ENCODE measurements at regions not wholly inside any gene's neighbourhood (a gene's known extent, or its start where the extent isn't known, plus 50 kb on each side); places are given as distances from the start of the nearest gene placed in this dataset.

DNA sequence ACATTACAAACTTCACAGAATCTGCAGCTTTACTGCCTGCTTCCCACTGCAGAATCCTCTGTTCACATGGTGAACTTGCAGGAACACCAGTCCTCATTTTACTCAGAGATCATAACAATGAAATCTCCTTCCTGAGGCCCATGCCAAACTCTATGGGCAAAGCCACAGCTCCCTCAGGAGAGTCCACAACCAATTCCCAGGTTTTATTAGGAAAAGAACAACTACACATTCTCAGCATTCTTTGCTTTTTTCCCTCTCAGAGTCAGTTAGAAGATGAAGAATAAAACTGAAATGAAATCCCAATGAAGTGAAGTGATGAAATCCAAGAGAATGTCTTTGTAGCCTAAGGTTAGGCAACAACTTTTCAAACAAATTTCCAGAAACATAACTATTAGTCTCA, 233.7 kb downstream of the DSEL start:
- Histone ChIP-seq H2AFZ (ENCODE audit: low read depth, low read length, poor library complexity, severe bottlenecking) (no peak overlapping the region), H3K27me3 (ENCODE audit: insufficient read depth, low read length) (no peaks in the 10 kb centered on the region), H3K79me2 (ENCODE audit: insufficient read depth, low read length) (no peaks in the 10 kb centered on the region), H3K9me3 (ENCODE audit: control insufficient read depth in 1 of 2, insufficient read depth in 1 of 2, low read depth in 1 of 2, low read length in 2 of 2) (peaks cover 14 to 23% of the 10 kb centered on the region in 2 experiments; a peak in 2 of 4 replicates), H3K4me1 (ENCODE audit: control insufficient read depth in 1 of 2, insufficient read depth in 2 of 2, low read length in 2 of 2) (no peaks in the 10 kb centered on the region), H3K9ac (ENCODE audit: low read length) (no peak overlapping the region), H3K4me3 (replicated peaks in 1 of 2; ENCODE audit: low read depth in 1 of 2, low read length in 2 of 2) (no peak overlapping the region), H3K4me2 (ENCODE audit: low read length) (no peak overlapping the region), H3K27ac (ENCODE audit: low read depth, low read length) (no peak overlapping the region), H4K20me1 (ENCODE audit: insufficient read depth) (no peaks in the 10 kb centered on the region), H3K9me2 (ENCODE audit: insufficient read depth) (no peaks in the 10 kb centered on the region), H3K36me3 (ENCODE audit: control insufficient read depth in 1 of 2, insufficient read depth in 2 of 2, low read length in 2 of 2) (no peaks in the 10 kb centered on the region)
- CTCF ChIA-PET: no interaction called here
- RAD21 ChIA-PET (ENCODE audit: low non-redundant PET in 1 of 2, low total read pairs in 2 of 2, uncharacterized antibody in 2 of 2, unreplicated experiment in 2 of 2): no interaction called here
- TF ChIP-seq SRF (IDR thresholded peaks at IDR 0.05; ENCODE audit: low read depth): no peak
- no peak for TF ChIP-seq JUND (IDR thresholded peaks at IDR 0.05)
- TF ChIP-seq, protein P1, sequence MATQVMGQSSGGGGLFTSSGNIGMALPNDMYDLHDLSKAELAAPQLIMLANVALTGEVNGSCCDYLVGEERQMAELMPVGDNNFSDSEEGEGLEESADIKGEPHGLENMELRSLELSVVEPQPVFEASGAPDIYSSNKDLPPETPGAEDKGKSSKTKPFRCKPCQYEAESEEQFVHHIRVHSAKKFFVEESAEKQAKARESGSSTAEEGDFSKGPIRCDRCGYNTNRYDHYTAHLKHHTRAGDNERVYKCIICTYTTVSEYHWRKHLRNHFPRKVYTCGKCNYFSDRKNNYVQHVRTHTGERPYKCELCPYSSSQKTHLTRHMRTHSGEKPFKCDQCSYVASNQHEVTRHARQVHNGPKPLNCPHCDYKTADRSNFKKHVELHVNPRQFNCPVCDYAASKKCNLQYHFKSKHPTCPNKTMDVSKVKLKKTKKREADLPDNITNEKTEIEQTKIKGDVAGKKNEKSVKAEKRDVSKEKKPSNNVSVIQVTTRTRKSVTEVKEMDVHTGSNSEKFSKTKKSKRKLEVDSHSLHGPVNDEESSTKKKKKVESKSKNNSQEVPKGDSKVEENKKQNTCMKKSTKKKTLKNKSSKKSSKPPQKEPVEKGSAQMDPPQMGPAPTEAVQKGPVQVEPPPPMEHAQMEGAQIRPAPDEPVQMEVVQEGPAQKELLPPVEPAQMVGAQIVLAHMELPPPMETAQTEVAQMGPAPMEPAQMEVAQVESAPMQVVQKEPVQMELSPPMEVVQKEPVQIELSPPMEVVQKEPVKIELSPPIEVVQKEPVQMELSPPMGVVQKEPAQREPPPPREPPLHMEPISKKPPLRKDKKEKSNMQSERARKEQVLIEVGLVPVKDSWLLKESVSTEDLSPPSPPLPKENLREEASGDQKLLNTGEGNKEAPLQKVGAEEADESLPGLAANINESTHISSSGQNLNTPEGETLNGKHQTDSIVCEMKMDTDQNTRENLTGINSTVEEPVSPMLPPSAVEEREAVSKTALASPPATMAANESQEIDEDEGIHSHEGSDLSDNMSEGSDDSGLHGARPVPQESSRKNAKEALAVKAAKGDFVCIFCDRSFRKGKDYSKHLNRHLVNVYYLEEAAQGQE (IDR thresholded peaks at IDR 0.05; ENCODE audit: low read depth): no peak
- no peak for TF ChIP-seq TCF7L2 (IDR thresholded peaks at IDR 0.05; ENCODE audit: borderline replicate concordance, extremely low read depth, insufficient read depth, insufficient read length)
- TF ChIP-seq, protein P2, sequence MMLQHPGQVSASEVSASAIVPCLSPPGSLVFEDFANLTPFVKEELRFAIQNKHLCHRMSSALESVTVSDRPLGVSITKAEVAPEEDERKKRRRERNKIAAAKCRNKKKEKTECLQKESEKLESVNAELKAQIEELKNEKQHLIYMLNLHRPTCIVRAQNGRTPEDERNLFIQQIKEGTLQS (IDR thresholded peaks at IDR 0.05): no peak
- no peak for TF ChIP-seq EZH2 (IDR thresholded peaks at IDR 0.05)
- TF ChIP-seq, protein P3, sequence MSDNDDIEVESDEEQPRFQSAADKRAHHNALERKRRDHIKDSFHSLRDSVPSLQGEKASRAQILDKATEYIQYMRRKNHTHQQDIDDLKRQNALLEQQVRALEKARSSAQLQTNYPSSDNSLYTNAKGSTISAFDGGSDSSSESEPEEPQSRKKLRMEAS (IDR thresholded peaks at IDR 0.05): no peak
- no peak for TF ChIP-seq POLR2A (IDR thresholded peaks at IDR 0.05; ENCODE audit: borderline replicate concordance, extremely low read depth, insufficient read depth, insufficient read length)
- no peak for TF ChIP-seq CEBPB (IDR thresholded peaks at IDR 0.05; ENCODE audit: low read depth)
- TF ChIP-seq ELF1 (IDR thresholded peaks at IDR 0.05; ENCODE audit: borderline replicate concordance, low read depth): no peak
- TF ChIP-seq, protein P4, sequence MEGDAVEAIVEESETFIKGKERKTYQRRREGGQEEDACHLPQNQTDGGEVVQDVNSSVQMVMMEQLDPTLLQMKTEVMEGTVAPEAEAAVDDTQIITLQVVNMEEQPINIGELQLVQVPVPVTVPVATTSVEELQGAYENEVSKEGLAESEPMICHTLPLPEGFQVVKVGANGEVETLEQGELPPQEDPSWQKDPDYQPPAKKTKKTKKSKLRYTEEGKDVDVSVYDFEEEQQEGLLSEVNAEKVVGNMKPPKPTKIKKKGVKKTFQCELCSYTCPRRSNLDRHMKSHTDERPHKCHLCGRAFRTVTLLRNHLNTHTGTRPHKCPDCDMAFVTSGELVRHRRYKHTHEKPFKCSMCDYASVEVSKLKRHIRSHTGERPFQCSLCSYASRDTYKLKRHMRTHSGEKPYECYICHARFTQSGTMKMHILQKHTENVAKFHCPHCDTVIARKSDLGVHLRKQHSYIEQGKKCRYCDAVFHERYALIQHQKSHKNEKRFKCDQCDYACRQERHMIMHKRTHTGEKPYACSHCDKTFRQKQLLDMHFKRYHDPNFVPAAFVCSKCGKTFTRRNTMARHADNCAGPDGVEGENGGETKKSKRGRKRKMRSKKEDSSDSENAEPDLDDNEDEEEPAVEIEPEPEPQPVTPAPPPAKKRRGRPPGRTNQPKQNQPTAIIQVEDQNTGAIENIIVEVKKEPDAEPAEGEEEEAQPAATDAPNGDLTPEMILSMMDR (IDR thresholded peaks at IDR 0.05 in 2 of 3, conservative IDR thresholded peaks at IDR 0.05 in 1 of 3; ENCODE audit: borderline replicate concordance in 1 of 3, insufficient read depth in 1 of 3, low read depth in 2 of 3, low read length in 2 of 3): no peak
- POLR2A ChIA-PET: no interaction called here
- DNase-seq (ENCODE audit: low read depth, low spot score) (no peak), ATAC-seq (no peak)
- BruUV-seq (replicated peaks): no TSS peak
- intact Hi-C loops (cut with micrococcal nuclease): no loop called here

All from HCT116 (cell line).